GM19468 (cell line): ENCODE measurements at regions not wholly inside any gene's neighbourhood (a gene's known extent, or its start where the extent isn't known, plus 50 kb on each side); places are given as distances from the start of the nearest gene placed in this dataset.

Experiments
- ATAC-seq: cut with Tn5 transposase; IDR thresholded peaks from one replicate; pipeline ENCODE4 v1.9.1; 2021; ENCODE audit warnings: mild to moderate bottlenecking, moderate library complexity, moderate number of reproducible peaks; ENCODE audit not compliant: unreplicated experiment; ENCODE audit errors: extremely low read depth

DNA sequence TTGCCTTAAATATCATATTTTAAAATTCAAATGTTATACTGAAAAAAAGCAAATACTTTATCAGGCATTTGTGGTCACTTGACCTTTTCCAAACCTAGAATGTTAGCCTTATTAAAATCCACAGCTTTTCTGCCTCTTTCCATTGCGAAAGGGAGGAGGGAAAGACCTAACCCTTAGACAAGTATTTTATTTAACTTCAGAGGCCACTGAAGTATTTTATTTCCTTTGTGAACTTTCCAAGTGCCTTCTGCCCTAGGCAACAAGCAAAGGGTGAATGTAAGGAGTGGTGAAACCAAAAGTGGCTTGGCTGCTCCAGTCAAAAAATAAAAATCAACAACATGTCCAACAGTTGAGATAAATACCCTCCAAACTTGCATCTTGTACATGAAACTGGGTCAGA is 376.1 kb downstream of the EFNA5 start:
- no peak for ATAC-seq

DNA sequence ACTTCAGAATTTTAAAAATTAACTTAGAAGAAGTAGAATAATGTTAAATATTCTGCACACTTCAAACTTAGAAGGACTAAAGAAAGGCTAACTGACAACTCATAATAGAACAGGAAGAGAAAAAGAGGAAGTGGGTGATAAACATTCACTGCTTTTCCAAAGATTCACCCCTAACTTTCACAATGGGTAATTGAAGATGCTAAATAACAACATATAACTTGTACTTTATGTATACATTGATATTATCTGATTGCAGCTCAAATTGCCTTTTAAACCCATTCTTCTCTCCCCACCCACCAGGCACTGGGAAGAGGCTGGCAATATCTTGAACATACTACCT is 376.6 kb downstream of the EFNA5 start:
- peak; percentile 35 for ATAC-seq

DNA sequence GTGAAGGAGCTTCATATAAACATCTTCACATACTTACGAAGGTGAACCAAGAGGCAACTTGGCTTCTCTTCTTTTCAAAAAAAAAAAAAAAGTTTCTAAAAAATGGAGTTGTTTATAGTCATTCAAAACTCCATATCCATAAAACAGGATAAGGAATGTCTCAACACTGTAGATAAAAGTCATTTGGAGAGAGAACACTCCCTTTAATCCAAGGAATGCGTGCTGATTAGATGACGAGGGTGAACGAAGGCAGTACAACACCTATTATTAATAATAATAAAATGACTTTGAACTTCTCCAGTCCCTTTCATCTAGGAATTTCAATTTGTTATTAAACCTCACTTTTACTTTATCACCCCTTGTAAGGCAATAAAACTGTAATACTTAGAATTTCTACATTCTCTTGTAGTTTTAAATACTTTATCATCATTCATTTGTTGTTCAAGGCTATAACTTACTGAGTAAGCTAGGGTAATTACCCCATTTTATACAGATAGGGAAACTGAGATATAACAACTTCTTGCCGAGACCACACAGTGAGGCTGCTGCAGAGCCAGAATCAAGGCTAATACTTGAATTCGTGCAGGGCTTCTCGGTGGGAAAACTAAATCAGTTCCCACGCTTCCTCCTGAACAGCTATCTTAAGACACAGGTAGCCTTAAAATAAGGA is 377.1 kb downstream of the EFNA5 start:
- no peak for ATAC-seq

DNA sequence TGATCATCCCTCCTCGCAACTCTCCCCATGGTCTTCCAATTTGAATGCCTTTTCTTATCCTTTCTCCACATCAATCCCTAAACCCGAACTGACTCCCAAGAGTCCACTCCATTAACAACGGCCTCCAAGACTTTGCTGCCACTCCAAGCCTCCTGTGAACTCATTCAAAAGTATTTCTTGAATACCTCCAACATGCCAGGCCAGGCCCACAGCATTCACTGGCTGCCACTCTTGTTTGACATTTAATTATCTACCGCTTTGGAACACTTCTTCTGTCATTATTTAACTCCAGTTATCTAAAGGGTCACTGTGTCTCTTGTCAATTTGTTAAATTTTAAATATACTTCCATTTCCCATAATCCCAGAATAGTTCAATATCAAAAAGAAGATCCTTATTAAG is 378.9 kb downstream of the EFNA5 start:
- no peak for ATAC-seq

DNA sequence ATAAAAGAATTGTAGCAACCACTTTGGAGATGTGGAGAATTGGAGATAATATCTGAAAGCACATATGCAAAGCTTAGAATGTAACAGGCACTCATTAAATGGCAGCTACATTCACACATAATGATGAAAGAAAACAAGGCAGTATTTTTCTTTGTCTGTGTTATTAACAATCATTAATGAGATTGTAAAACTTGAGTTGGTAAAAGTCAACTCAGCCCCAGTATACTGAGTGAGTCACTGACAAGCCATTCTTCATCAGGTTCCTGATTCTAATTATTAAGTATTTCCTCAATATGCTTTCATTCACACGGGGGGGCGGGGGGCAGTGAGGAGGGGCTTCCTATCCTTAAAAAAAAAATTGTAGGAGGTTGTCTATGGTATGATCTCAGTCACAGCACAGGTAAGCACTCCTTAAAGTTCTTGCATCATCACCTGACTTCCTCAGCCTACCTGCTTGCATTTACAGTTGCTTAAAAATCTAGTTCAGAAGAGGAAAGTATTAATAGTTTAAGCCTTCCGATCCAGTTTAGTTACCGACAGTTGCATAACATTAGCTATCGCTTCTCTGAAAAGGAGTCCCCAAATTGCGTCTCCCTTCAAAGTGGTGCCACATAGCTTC is 379.8 kb downstream of the EFNA5 start:
- ATAC-seq, result no peak

DNA sequence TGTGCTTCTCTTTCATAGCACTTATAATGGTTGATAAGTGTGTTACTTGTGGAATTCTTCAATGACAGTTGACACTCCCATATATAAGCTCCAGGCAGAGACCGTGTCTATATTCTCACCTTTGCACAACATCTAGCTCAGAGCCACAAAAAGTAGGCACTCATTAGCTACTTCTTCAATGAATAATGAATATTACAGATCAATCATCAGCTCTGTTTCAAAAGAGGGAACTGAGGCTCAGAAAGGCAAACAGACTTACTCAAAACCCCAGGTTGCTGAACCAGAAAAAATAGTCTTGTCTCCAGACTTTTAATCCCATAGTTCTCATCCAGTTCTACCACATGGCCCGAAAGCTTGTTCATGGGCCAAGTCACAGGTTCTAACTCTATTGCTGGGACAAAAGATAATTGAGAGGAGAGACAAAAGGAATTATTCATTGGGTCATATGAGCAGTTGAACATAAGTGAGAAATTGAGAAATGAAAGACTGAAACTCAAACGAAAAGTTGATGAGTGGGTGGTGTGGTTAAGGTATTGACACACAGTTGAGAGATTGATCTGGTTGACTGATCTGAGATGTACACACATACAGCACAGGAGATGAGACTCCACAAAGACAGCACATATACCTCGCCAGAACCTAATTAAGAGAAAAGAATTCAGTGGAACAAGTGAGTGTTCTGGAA is 381.6 kb downstream of the EFNA5 start:
- ATAC-seq, result peak; percentile 93

DNA sequence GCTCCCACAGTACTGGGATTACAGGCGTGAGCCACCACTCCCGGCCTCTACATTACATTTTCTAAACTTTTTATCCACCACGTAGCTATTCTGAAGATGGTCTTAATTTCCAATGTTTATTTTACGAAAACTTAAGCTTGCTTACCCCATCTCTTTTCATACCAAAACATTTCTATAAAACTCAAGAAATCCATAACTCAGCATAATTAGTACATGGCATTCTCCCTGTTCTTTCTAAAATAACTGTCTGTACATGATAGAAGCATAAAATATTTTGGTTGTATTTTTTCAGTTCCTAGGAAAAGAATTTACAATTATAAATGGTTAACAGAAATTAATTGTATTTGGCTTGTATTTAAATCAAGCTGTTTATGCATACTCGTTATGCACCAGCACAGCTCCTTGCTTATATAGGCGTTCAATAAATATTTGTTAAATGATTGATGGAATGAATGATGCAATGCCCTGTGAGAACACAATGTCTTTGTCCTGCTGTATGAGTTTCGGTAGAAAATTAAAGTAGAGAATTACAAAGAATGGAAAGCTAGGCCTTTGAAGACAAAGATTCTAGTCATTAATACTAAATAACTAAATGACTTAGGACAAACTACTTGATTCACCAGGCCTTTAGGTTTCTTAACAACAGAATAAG is 384.2 kb downstream of the EFNA5 start:
- no peak for ATAC-seq

DNA sequence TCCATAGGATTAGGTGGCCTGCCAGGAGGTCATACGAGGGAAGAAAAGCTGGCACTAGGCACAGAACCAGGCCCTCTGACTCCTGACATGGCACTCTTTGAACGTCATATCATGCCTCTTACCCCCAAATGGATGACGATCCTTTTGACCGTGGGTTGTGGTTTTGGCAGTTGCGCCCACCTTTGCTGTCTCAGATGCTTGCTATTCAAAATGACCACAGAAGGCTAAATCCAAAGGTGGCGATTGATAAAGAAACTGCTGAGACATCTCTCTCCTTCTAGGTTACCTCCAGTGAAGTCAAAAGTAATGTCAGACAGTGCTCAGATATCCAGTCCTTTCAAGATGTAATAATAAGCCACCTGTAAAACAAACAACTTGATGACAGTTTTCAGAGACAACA is 385.0 kb downstream of the EFNA5 start:
- ATAC-seq, result no peak

DNA sequence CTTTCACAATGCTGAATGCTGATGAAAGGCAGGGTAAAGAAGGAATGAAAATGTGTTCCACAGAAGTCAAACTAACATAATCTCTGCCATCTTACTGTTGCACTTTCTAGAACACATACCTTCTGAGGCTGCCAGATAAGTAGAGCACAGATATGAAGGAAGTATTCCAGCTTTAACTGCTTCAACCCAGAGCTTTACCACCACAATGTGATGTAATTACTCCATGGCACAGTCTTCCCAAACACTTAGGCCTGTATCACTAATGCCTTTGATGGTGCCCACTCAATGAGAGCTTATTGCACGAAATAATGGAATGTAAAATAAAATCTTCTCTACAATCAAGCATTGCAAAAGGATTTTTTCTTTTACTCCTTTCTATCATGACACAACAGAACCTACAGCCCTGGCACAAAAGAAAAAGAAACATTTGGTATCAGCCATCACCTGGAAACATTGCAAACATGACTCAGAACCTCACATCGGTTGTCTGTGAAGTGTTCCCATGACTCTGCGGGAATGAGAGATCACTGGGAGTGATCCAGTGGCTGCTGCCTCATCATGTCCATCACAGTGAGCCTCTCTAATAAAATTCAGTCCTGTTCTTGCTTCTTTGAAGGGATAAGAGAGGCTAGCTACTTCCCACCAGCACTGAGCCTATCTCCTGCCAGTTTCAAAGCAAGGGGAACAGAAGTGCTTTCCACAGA is 385.8 kb downstream of the EFNA5 start:
- ATAC-seq, result no peak

DNA sequence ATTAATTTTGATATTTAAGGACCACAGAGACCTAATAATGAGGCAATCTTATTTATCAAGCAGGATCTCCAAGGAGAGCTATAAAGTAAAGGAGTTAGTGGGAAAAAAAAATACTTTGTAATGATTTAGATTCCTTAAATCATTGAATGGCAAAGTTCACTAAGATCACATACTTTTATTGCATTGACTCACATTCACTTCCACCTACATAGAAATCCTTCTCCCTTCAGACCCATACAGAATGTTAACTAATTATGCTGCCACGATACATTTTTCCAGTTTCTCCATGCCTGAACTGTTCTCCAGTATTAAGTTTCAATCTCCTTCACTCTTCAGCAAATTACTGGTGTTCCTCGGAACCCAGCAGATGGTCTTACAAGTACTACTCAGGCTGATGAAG is 388.7 kb downstream of the EFNA5 start:
- no peak for ATAC-seq

DNA sequence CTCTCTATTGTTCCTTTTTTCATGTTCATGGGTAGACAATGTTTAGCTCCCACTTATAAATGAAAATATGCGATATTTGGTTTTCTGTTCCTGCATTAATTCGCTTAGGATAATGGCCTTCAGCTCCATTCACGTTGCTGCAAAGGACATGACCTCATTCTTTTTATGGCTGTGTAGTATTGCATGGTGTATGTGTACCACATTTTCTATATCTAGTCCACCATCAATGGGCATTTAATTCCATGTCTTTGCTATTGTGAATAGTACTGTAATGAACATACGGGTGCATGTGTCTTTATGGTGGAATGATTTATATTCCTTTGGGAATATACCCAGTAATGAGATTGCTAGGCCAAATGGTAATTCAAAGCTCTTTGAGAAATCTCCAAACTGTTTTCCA is 392.0 kb downstream of the EFNA5 start:
- no peak for ATAC-seq

DNA sequence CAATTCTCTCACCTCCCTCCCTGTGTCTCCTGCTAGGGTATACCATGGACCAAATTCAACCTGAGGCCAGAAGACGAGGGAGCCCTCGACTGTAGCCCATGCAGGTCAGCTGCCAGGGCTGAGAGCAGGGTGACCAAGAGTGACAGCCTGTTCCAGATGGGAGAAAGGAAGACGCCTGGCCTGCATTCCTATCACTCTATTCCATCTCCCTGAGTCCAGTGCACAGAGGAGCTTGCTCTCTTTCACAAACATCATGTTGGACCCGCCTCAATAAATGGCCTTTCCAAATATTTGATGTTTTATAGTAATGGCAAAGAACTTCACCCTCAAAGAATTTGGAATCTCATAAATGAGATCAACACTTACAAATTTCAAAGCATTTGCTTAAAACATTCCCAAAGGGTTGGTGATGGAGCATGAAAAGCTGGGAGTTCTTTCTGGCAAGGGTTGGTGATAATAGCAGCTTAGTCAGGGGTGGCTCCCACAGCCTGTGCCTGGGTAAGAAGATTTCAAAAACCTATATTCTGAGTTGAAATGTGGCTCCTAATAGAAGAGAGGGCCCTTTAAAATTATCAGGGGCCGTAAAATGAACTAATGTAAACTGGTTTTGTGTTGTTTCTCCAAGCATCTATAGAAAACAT is 393.1 kb downstream of the EFNA5 start:
- no peak for ATAC-seq

DNA sequence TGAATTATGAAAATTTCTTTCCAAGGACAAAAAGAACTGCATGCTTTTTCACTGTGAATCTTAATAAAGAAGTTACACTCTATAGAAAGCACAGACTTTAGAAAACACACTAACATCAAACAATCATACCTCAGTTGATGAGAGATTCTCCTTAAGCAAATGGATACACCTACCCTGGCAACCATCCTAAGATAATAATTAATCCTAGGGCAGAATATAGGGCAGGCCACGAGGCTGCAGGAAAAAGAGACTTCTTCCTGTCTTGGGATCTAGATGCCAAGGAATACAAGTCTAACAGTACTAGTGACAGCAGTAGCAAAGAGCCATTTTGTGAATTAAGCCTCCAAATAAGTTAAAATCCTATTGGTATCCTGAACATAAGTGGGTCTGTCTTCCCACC is 395.4 kb downstream of the EFNA5 start:
- no peak for ATAC-seq

DNA sequence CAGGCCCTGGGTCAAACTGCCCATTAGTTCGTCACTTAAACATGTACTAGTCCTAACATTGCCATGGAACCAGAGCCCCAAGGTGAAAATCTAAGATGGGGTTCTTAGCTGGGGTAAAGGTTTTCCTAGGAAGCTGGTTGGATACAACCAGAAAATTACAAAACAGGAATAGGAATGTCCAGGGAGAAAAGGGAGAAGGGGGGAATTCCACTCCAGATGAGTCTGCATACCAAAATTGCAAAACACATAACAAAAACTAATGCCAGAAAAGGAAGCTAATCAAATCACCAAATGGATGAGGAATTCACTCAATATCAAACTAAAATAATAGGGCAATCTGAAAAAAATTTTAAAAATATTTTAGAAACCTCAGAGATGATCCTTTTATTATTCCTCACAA is 396.2 kb downstream of the EFNA5 start:
- ATAC-seq, result no peak

DNA sequence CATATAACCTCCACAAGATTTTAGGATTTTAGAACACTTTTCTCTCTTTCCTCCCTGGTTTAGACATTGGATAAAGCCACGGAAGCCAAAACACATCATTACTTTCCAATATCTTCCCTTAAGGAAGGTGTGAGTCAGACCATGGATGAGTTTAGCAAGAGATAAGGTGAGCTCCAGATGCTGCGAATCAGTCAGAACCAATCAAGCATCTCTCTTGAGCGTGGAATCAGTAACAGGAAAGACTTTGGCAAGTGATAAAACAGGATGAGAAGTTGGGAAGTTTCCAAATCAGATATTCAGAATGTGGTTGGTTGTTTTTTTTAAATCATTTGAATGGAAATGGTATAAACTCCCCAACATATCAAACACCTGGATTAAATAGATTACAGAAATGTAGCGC is 397.8 kb downstream of the EFNA5 start:
- no peak for ATAC-seq

DNA sequence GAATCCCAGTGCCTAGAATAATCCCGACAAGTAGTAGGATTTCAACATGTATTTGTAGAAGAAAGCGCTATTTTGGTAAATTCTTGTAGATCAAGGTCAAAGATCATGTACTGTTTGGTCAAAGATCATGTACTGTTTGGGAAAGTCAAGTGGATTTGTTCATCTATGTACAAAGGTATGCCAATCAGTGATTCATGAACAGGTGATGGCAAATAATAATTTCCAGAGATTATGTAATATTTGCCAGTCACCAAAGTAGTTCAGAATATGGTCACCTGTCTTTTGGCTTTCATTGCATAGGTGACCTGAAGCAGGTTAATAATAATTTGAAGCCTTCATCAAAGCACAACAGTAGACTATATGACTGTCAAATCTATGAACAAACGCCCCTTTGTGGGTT is 398.2 kb downstream of the EFNA5 start:
- ATAC-seq, result no peak

DNA sequence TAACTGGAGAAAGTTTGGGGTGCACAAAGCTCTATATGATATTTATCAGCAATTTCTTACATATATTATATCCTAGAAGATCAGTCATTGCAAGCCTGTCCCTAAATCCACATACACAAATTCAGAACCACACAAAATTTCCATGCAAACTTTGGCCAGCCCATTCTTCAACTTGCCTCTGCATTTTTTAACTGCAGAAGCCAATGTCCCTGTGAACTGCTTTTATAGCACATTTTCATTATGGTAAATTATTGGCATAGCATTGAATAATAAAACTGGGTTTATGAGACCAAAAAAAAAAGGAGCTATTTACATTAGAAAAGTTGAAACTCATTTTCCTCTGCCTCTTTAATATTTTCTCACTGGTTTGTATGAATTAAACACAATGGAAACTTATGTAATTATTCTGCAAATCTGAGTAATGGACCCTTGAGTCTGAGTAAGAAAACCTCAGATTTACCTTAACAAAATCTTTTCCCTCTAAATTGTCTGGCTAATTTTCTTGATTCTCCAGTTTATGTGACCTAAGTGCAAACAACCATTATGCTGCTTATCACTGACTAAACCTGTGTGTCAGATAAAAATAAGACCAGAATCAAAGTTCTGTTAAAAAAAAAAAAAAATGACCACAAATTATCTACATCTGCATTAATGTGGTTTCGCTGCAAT is 398.9 kb downstream of the EFNA5 start:
- ATAC-seq, result no peak

DNA sequence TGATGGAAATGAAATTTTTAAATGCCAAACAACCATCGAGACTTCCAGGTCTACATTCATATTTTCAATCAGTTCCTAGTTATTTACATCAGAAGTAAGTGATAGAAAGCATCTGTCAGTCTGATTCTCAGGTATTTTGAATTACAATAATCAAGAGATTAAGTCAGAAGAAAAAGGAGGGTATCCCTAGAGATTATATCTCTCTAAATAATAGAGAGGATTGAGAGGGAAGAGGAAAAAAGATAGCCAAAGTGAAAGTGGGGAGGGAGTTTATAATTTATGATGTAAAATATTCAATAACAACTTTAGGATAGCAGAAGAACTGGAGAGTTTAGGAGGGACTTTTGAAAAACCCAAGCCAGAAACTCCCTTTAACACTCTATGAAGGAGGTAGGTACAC is 400.2 kb downstream of the EFNA5 start:
- no peak for ATAC-seq

DNA sequence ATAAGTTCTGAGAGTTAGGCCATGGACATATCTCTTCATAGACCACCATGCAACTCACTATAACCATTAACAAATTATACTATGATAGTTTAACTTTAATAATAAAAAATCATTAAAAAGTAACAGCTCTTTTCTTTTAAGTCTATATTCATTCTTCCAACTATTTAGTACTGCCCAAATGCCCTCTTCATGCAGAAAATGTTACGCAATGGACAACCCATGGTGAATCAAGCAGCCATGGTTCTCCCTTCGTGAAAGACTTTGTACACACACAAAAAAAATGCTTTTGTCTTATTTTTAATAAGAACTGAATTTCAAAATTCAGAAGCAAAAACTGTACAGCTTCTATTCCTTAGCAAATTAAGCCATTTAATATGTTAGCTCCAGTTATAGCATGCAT is 401.1 kb downstream of the EFNA5 start:
- ATAC-seq, result no peak

DNA sequence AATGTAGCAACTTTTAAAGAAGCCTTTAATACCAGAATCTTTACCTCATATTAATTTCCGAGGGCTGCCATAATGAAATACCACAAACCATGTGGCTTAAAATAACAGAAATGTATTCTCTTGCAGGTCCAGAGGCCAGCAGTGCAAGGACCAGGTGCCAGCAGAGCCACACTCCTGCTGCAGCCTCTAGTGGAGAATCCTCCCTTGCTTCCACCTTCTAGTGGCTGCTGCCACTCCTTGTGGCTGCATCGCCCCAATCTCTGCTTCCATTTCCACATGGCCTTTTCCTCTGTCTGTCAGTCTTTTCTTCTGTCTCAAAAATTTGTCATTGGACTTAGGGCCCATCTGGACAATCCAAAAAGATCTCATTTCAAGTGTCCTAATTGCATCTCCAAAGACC is 401.5 kb downstream of the EFNA5 start:
- no peak for ATAC-seq
